AG04449 (cell line): ENCODE measurements at regions not wholly inside any gene's neighbourhood (a gene's known extent, or its start where the extent isn't known, plus 50 kb on each side); places are given as distances from the start of the nearest gene placed in this dataset.

ENCODE experiments used
- CTCF ChIA-PET: fragments of 350-600 bp; formaldehyde crosslinking; extraction: SDS; loops from one replicate; lab custom pipeline; 2021; ENCODE audit warnings: antibody characterized with exemption; lab: Yijun Ruan, JAX
- POLR2A ChIA-PET: fragments of 400-600, 350-600 bp; formaldehyde crosslinking; extraction: SDS; loops from one replicate; lab custom pipeline; 2020; ENCODE audit warnings: antibody characterized with exemption, inconsistent platforms; lab: Yijun Ruan, JAX
- DNase-seq: peaks from one replicate; pipeline ENCODE4 v3.0.0-alpha.2; 2010; ENCODE audit warnings: low read depth, low spot score
- H3K4me3 ChIP-seq: 2 replicates; pipeline ENCODE4 v1.5.1; 2011; ENCODE audit warnings: low read depth, mild to moderate bottlenecking, control low read depth, low read length
- TF ChIP-seq, protein P1 (sequence below): IDR thresholded peaks from one replicate; pipeline ENCODE4 v1.5.1; 2011; ENCODE audit warnings: mild to moderate bottlenecking, moderate library complexity, low read length, control low read depth, inconsistent platforms; ENCODE audit not compliant: insufficient read depth; ENCODE audit errors: missing control alignments

GRCh38 chr15:70531576-70531975, 231.8 kb downstream of the UACA start:
- CTCF ChIA-PET: no interaction called here
- TF ChIP-seq, protein P1, sequence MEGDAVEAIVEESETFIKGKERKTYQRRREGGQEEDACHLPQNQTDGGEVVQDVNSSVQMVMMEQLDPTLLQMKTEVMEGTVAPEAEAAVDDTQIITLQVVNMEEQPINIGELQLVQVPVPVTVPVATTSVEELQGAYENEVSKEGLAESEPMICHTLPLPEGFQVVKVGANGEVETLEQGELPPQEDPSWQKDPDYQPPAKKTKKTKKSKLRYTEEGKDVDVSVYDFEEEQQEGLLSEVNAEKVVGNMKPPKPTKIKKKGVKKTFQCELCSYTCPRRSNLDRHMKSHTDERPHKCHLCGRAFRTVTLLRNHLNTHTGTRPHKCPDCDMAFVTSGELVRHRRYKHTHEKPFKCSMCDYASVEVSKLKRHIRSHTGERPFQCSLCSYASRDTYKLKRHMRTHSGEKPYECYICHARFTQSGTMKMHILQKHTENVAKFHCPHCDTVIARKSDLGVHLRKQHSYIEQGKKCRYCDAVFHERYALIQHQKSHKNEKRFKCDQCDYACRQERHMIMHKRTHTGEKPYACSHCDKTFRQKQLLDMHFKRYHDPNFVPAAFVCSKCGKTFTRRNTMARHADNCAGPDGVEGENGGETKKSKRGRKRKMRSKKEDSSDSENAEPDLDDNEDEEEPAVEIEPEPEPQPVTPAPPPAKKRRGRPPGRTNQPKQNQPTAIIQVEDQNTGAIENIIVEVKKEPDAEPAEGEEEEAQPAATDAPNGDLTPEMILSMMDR: no peak
- DNase-seq: no peak
- H3K4me3 ChIP-seq: no peak overlapping the region
- POLR2A ChIA-PET: no interaction called here

GRCh38 chr15:70530906-70531305, 232.5 kb downstream of the UACA start:
- ChIA-PET POLR2A (no interaction called here), CTCF (no interaction called here)
- TF ChIP-seq, protein P1: no peak
- DNase-seq: no peak
- no peak overlapping the region for H3K4me3 ChIP-seq

GRCh38 chr15:70530503-70530902, 232.9 kb downstream of the UACA start:
- CTCF ChIA-PET: no interaction called here
- TF ChIP-seq, protein P1: no peak
- POLR2A ChIA-PET: no interaction called here
- H3K4me3 ChIP-seq: no peak overlapping the region
- DNase-seq: no peak

DNA sequence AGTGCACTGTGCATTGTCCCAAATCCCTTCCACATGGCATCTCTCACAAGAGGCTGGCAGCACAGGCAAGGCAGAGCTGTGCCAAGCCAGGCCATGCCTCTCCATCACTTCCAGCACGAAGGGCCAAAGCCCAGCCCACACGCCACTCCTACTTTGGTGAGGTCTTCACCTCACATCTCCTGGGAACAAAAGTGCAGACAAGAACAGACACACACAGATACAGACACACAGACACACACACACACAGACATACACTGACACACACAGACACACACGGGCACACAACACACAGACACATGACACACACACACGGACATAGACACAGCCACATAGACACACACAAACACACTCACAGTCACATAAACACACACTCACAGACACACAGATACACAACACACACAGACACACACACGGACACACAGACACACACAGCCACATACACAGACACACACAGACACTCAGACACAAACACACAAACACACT, 233.3 kb downstream of the UACA start:
- H3K4me3 ChIP-seq: no peak overlapping the region
- CTCF ChIA-PET: no interaction called here
- TF ChIP-seq, protein P1: no peak
- no peak for DNase-seq
- POLR2A ChIA-PET: no interaction called here

DNA sequence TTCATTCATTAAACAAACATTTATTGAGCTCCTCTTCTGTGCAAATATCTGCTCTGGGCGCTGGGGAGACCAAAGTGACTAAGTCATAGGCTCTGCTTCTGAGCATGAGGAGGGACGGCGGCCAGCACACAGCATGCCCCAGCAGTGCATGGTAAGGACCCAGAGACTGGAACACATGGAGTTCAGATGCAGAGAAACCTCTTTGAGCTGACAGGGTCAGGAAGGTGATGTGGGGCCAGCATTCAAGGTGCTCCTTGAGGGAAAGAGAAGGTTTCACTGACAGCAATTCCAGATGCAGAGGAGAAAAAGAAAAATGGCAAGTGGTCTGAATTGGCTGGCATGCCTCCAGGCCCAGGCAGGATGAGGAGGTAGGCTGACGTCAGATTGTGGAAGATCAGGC, 234.5 kb downstream of the UACA start:
- DNase-seq: no peak
- TF ChIP-seq, protein P1: no peak
- CTCF ChIA-PET: interaction anchor here (0.9 to 1.5 kb wide), 2 partner anchors 8 to 194 kb away, joined by 3 to 5 read pairs; no protein-coding TSS in a partner anchor
- POLR2A ChIA-PET: no interaction called here
- H3K4me3 ChIP-seq: no peak overlapping the region

GRCh38 chr15:70528270-70528706, 235.1 kb downstream of the UACA start:
- DNase-seq: no peak
- CTCF ChIA-PET: interaction anchor here (0.9 to 1.5 kb wide), 3 partner anchors 9 to 194 kb away, joined by 3 to 5 read pairs (median 3); no protein-coding TSS in a partner anchor
- TF ChIP-seq, protein P1: no peak
- no peak overlapping the region for H3K4me3 ChIP-seq
- POLR2A ChIA-PET: no interaction called here
